A549 (cell line): ENCODE measurements at regions not wholly inside any gene's neighbourhood (a gene's known extent, or its start where the extent isn't known, plus 50 kb on each side); places are given as distances from the start of the nearest gene placed in this dataset.

ENCODE experiments used
- ATAC-seq, 2 experiments: fragments of 200-7000 bp in 1 of 2; fragments of >200 bp in 1 of 2; cut with Nextera tagmentation in 1 of 2; cut with Tn5 transposase in 1 of 2; 3 replicates each; pipeline versions ENCODE4 v1.8.0 to v1.9.1; 2018 to 2020; ENCODE audit warnings: mild to moderate bottlenecking in 1 of 2, moderate library complexity in 1 of 2
- CTCF ChIA-PET: fragments of 300-600 bp; sonication (Branson Sonifier 250); formaldehyde crosslinking; extraction: SDS; loops from one replicate; lab custom pipeline; 2021; ENCODE audit warnings: antibody characterized with exemption, inconsistent platforms; lab: Yijun Ruan, JAX
- POLR2A ChIA-PET: fragments of 350-600 bp; formaldehyde crosslinking; extraction: SDS; loops from one replicate; lab custom pipeline; 2021; ENCODE audit warnings: antibody characterized with exemption, inconsistent platforms; lab: Yijun Ruan, JAX
- DNase-seq, 2 experiments: peaks; one replicate each; pipeline versions ENCODE4 v3.0.0 to v3.0.0-alpha.2; 2011 to 2016; ENCODE audit warnings: low read depth in 1 of 2, low spot score in 1 of 2
- FAIRE-seq: peaks from 2 replicates; lab custom pipeline; 2011; peaks lifted over from hg19 to GRCh38; lab: Jason Lieb, UNC
- H3K27ac ChIP-seq, 2 experiments: fragments of >200 bp; sonication (Bioruptor Twin); formaldehyde crosslinking; 3 replicates each; pipeline ENCODE4 v1.5.1; 2016 to 2017
- H3K4me1 ChIP-seq: fragments of >200 bp; sonication (Bioruptor Twin); formaldehyde crosslinking; 3 replicates; pipeline ENCODE4 v1.6.1; 2016
- H3K4me2 ChIP-seq: fragments of >200 bp; sonication (Bioruptor Twin); formaldehyde crosslinking; 3 replicates; pipeline ENCODE4 v1.6.1; 2016
- H3K4me3 ChIP-seq: fragments of >200 bp; sonication (Bioruptor Twin); formaldehyde crosslinking; 3 replicates; pipeline ENCODE4 v1.5.1; 2016
- H3K9me3 ChIP-seq: fragments of >200 bp; sonication (Bioruptor Twin); formaldehyde crosslinking; 3 replicates; pipeline ENCODE4 v1.6.1; 2016
- BCL3 ChIP-seq: fragments of >200 bp; sonication (Bioruptor Twin); formaldehyde crosslinking; IDR thresholded peaks from 3 replicates; pipeline ENCODE4 v1.6.1; 2016
- BHLHE40 ChIP-seq: IDR thresholded peaks from 2 replicates; pipeline ENCODE4 v1.6.1; 2012; ENCODE audit warnings: low read depth, low read length, inconsistent platforms
- CEBPB ChIP-seq, 2 experiments: fragments of >200 bp in 1 of 2; sonication (Bioruptor Twin) in 1 of 2; formaldehyde crosslinking in 1 of 2; IDR thresholded peaks; 2 replicates each; pipeline ENCODE4 v1.6.1; 2012 to 2016
- ELK1 ChIP-seq: fragments of 150-350 bp; IDR thresholded peaks from 2 replicates; pipeline ENCODE4 v1.6.1; 2014; ENCODE audit warnings: low read depth, mild to moderate bottlenecking, low read length
- FOSB ChIP-seq: fragments of 250-450 bp; sonication (Bioruptor Pico); IDR thresholded peaks from 2 replicates; pipeline ENCODE4 v1.5.0; 2020; ENCODE audit warnings: mild to moderate bottlenecking, moderate library complexity
- FOSL2 ChIP-seq, 2 experiments: fragments of 450-650 bp in 1 of 2; fragments of >200 bp in 1 of 2; sonication (Bioruptor Twin) in 1 of 2; formaldehyde crosslinking; IDR thresholded peaks; 2 replicates each; pipeline versions ENCODE4 v1.5.0 to v1.6.1; 2016 to 2020; ENCODE audit warnings: mild to moderate bottlenecking in 1 of 2, moderate library complexity in 1 of 2
- GATA3 ChIP-seq: IDR thresholded peaks from 2 replicates; pipeline ENCODE4 v1.6.1; 2012; ENCODE audit warnings: borderline replicate concordance
- HDAC2 ChIP-seq: fragments of 200-600 bp; sonication (generic); IDR thresholded peaks from 2 replicates; pipeline ENCODE4 v1.6.1; 2016
- HES2 ChIP-seq: fragments of >200 bp; sonication (Bioruptor Twin); formaldehyde crosslinking; IDR thresholded peaks from 2 replicates; pipeline ENCODE4 v1.6.1; 2016
- HOXA7 ChIP-seq: fragments of 250-450 bp; sonication (Bioruptor Pico); IDR thresholded peaks from 2 replicates; pipeline ENCODE4 v1.5.0; 2020; ENCODE audit warnings: mild to moderate bottlenecking, moderate library complexity
- HOXB5 ChIP-seq: fragments of 250-450 bp; sonication (Bioruptor Pico); IDR thresholded peaks from 2 replicates; pipeline ENCODE4 v1.5.0; 2020; ENCODE audit warnings: mild to moderate bottlenecking, moderate library complexity
- KDM1A ChIP-seq: fragments of 200-600 bp; sonication (generic); IDR thresholded peaks from 2 replicates; pipeline ENCODE4 v1.6.1; 2016; ENCODE audit warnings: low read depth, mild to moderate bottlenecking
- MAX ChIP-seq: IDR thresholded peaks from 2 replicates; pipeline ENCODE4 v1.6.1; 2012
- RARB ChIP-seq: fragments of 250-450 bp; sonication (Bioruptor Pico); IDR thresholded peaks from 2 replicates; pipeline ENCODE4 v1.8.0; 2021; ENCODE audit warnings: mild to moderate bottlenecking, moderate library complexity
- REST ChIP-seq: fragments of 200-600 bp; sonication (generic); IDR thresholded peaks from 2 replicates; pipeline ENCODE4 v1.6.1; 2016; ENCODE audit warnings: antibody characterized with exemption, mild to moderate bottlenecking, moderate library complexity
- TP53 ChIP-seq: fragments of 250-450 bp; sonication (Bioruptor Pico); IDR thresholded peaks from 2 replicates; pipeline ENCODE4 v1.5.0; 2021; ENCODE audit warnings: mild to moderate bottlenecking, moderate library complexity
- USF2 ChIP-seq: fragments of 450-650 bp; IDR thresholded peaks from 2 replicates; pipeline ENCODE4 v1.6.1; 2014; ENCODE audit warnings: antibody characterized with exemption
- ZC3H11A ChIP-seq: fragments of 450-650 bp; IDR thresholded peaks from 2 replicates; pipeline ENCODE4 v1.6.1; 2014; ENCODE audit warnings: antibody characterized with exemption, mild to moderate bottlenecking
- ZNF302 ChIP-seq: fragments of 250-450 bp; sonication (Bioruptor Pico); IDR thresholded peaks from 2 replicates; pipeline ENCODE4 v1.9.0; 2021; ENCODE audit warnings: inconsistent platforms, mild to moderate bottlenecking, moderate library complexity
- WGBS: methylation state at CpG from one replicate; pipeline ENCODE4 v1.1.6; 2017; ENCODE audit errors: missing lambda C conversion rate; 5-methylcytosine and 5-hydroxymethylcytosine counted together
- small RNA-seq, 6 experiments: library from RNA; depleted of rRNA; stranded (forward); fragments of <200 nt; gene quantifications; one replicate each; pipeline ENCODE3, GENCODE V24; 2012

- ChIA-PET CTCF (no interaction called here), POLR2A (no interaction called here)
- Histone ChIP-seq H3K4me2 (no peak overlapping the region), H3K4me3 (no peak overlapping the region), H3K4me1 (no peaks in the 10 kb centered on the region), H3K27ac (no peak overlapping the region), H3K9me3 (peaks cover 9% of the 10 kb centered on the region; the same call in 1 of the 3 replicates)
- 34% methylated on average over 2 of the region's 2 CpGs for WGBS
- no peak for FAIRE-seq
- TF ChIP-seq USF2 (no peak), GATA3 (no peak), BCL3 (no peak), MAX (no peak), ZC3H11A (no peak), RARB (CRISPR knock-in tag) (no peak), FOSB (CRISPR knock-in tag) (no peak), KDM1A (no peak), ZNF302 (CRISPR knock-in tag) (no peak), TP53 (CRISPR knock-in tag) (no peak), FOSL2 (IDR thresholded peaks at IDR 0.05) (no peak), FOSL2 (CRISPR knock-in tag; IDR thresholded peaks at IDR 0.05) (no peak), ELK1 (no peak), HDAC2 (no peak), HOXB5 (CRISPR knock-in tag) (no peak), REST (no peak), BHLHE40 (no peak), HES2 (no peak), HOXA7 (CRISPR knock-in tag) (no peak)
- DNase-seq: no peak
- no peak for ATAC-seq
These were observed 53.7 kb upstream of the SP4 start for GRCh38 chr7:21374134-21374533.

GRCh38 chr7:21377545-21377944 lies 50.3 kb upstream of the SP4 start:
- peaks cover 9% of the 10 kb centered on the region; the same call in 1 of the 3 replicates for H3K9me3 ChIP-seq
- TF ChIP-seq CEBPB (IDR thresholded peaks at IDR 0.05): no peak
- 1% methylated on average over 2 of the region's 2 CpGs for WGBS
- POLR2A ChIA-PET: no interaction called here
- ATAC-seq (no peak), DNase-seq (no peak), FAIRE-seq (peak; percentile 59)
- CTCF ChIA-PET: no interaction called here
- H3K27ac ChIP-seq: no peak overlapping the region
- no peak overlapping the region for H3K4me2 ChIP-seq
- H3K4me3 ChIP-seq: no peak overlapping the region
- H3K4me1 ChIP-seq: no peaks in the 10 kb centered on the region

Small RNAs in the stretch of these regions (small RNA-seq; reads per million reads assigned to genes)
- gene RN7SL542P: 0 reads per million in 6 experiments
